C1 segment of cervical spinal cord (tissue), 14 donors: ENCODE measurements at regions not wholly inside any gene's neighbourhood (a gene's known extent, or its start where the extent isn't known, plus 50 kb on each side); places are given as distances from the start of the nearest gene placed in this dataset.

ENCODE experiments used
- DNase-seq, 14 donors: peaks; one replicate each; lab custom pipeline; 2025; lab: John Stamatoyannopoulos, UW

DNA sequence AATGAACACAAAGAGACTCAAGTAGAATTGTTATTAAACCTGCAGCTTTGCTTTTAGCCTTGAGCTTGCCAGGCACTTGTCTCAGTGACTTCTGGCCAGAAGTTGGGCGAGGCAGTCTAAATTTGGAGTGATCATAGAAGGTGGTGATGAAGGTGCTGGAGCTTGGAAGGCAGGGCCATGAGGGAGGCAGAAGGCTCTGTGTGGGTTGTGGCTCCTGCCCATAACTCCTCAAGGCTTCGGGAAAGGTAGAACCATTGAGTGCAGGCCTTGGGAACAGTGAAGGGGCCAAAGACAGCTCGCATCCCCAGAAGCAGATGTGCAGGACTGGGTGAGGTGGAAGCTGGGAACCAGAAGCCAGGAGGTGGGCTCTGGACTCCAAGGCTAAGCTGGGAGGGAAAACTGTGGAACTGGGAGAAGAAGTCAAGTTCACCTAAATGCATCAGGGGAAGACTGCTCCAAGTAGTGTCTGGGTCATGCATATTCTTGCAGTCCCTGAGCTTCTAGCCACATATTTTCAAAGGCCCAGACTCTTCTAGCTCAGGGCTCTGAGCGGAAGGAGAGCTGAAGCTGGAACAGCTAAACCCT is 111.1 kb upstream of the HABP2 start:
- no peak for DNase-seq

- DNase-seq: no peak
These were observed 110.5 kb upstream of the HABP2 start for GRCh38 chr10:113442336-113442735.

GRCh38 chr10:113443141-113443925 is 109.5 kb upstream of the HABP2 start:
- DNase-seq: no peak

DNA sequence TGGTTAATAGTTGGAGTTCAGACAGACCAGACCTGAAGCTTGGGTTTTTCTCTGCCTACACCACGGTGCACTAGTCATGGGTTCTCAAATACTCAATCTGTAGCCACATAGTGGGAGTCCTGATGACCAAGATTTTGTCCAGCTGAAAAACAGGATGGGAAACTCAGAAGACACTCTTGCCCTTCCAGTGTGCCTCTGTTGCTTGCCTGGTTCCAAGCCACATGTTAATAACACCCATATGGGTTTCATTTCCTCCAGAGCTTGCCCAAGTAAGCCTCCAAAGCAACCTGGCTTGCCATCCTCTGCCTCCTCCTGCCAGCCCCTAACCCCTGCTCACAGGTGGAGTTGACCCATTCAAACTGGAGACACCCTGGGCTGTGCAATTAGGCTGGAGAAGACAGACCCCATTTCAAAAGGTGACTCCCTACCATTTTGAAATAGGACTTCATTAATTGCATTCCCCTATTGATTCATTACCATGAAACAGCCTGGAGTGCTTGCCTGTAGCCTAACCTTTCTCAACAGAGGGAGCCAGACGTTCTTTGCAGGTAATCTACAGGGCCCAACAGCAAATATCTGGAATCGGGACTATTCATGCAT is 108.0 kb upstream of the HABP2 start:
- no peak for DNase-seq

DNA sequence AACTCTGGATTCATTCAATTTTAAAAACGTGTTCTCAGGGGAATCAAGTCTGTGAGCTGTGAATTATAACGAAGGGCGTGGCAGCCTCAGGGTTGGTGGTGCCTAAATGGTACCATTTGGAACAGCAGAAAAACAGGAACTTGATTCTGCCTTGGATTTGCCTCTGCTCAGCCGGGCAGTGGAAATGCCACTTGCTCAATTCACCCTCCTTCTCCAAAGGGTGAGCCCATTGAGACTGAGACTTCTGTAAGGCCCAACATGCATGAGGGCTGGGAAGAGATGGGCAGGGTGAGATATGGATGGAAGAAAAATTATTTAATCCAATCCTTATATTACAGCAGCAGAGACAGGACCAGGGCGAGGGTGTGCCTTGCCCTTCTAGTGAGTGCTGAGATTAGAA is 107.1 kb upstream of the HABP2 start:
- DNase-seq: no peak

DNA sequence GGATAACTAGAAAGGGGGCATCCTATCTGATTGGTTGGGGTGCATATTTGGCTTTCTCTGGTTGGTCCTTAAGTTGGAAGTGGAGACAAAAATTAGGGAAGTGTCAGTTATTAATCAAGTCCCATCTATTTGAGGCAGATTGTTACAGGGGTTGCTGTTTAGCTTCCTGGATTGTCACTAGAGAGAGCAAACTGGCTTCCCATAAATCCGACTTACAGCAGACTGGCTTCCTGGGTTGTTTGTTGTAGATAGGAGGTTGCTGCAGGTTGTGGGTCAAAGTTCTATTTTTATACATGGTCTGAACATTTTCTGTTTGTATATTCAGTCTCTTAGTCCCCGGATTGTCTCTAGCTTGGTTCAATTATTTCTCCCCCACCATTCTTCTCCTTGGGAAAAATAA is 106.1 kb upstream of the HABP2 start:
- DNase-seq: no peak

DNA sequence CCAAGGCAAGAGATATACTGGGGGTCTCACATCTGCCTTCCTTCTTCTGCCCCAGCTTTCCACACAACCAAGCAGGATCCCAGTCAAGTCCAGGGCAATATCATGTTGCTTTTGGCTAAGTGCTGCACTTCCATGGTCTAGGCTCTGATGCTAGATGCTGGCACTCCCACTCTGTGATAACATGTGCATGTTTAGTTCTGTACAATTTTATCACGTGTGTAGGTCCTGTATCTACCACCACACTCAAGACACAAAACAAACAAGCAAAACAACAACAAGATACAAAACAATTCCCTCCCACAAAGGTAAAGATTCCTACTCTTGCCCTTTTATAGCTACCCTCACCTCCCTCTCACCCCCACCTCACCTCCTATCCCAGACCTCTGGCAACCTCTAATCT is 105.6 kb upstream of the HABP2 start:
- DNase-seq: no peak

GRCh38 chr10:113449006-113449695 is 103.7 kb upstream of the HABP2 start:
- no peak for DNase-seq

- no peak for DNase-seq
These were observed 102.6 kb upstream of the HABP2 start for GRCh38 chr10:113450046-113450804.

- no peak for DNase-seq
These were observed 101.9 kb upstream of the HABP2 start for GRCh38 chr10:113450906-113451305.

DNA sequence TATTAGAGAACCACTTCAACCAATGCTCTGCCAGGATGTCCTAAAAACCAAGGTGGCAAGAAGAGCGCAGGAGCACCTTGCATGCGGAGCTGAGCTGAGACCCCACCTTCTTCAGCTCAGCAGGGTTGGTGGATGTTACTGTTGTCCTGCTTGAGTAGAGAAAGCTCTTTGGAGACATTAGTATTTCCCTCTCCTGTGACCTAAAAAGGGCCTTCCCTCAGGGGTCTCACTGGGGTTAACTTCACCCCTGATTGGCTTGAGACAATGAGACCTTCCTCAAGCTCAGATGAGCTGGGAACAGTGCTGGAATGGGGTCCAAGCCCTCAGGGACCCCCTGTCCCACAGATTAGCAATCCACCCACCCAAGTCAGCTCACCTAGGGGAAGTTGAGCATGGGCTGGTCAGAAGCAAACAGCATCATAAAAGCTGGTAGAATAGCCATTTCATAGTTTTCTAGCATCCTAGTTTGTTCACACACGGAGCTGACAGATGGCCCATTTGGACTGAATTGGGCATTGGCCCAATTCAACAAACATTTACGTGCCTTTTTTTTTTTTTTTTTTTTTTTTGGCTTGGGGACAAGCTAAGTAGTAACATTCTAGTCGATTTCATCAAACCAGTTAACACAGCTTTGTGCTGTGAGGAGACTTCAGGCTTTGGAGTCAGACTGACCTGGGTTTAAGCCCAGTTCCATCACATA is 100.6 kb upstream of the HABP2 start:
- no peak for DNase-seq

DNA sequence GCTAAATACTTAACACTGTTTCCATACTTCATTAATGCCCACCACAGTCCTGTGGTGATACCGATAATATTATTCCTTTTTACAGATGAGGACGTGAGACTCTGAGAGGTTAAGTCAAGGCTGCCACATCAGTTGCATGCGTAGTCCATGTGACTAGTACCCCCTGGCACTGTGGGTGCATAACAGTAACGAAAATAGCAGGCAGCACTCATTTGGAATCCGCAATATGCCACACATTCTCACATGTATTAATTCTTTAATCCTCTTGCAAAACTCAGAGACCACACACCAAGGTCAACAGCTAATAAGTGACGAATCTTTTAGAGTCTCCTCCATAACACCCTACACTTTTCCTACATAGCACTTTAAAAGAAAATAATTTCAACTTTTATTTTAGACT is 99.5 kb upstream of the HABP2 start:
- no peak for DNase-seq

DNA sequence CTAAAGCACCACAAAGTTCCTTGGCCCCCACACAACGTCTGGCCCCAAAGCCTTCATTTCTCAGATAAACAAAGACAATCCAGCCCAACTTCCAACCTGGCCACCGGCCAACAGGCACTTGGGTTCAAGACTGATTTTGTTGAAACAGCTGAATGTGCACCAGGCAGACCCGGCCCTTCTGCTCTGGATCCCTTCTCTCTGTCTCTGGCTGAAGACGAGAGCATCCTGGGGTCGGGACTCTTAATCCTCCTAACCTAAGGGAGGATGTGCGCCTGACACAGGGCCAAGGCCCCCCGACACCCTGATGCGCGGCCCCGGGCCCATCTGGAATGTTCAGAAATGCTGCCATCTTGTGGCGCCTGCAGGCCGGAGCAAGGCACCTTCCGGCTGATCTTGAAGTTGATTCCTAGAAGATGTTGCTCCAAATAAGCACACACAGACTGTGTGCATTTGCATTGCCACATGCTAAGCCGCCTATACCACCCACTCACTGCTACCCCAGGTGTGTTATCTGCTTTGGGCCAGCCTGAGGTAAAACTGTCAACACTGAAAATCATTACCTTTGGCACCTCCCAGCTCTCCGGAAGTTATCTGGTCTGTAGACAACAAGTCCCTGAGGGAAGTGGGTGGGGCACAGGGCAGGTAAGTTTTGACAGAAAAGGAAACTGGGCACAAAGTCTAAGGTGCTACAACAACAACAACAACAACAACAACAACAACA is 98.4 kb upstream of the HABP2 start:
- peak in 7 of 14 donors; percentile 3 to 44 (median 10) for DNase-seq

DNA sequence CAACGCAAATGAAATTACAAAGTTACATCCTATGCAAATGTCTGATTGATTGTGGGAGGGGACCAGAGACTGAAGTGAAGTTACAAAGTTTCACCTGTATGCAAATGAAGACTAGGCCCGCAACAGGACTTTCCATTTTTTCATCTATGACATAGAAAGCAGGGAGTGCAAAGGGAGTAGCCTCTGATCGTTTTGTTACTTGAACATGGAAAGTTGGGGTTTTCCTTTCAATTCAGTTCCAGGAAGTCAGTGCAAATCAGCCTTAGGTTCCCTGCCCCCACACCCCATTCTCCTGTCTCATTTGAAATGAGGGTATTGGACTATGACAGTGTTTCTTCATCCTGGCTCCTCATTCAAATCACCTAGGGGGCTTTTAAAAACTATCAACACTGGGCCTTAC is 96.9 kb upstream of the HABP2 start:
- no peak for DNase-seq

DNA sequence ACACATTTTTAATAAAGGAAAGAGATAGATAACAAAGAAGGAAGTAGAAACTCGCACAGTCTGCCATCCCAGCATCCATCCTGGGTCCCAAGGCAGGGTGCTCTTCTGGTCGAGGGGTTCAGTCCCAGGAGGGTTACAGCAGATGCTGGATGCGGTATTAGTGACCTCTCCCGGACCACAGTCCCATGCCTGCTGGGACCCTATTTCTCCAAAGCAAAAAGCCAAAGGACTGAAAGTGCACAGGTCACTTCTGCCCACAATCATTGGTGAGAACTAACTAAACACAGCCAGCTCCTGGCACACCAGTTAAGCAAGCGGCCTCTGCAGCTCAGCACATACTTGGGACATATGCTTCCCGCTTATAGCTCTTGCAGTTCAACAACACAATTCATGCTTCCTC is 96.1 kb upstream of the HABP2 start:
- DNase-seq: no peak

GRCh38 chr10:113457408-113457807 is 95.4 kb upstream of the HABP2 start:
- DNase-seq: no peak

- DNase-seq: no peak
These were observed 94.4 kb upstream of the HABP2 start for GRCh38 chr10:113458451-113458850.

DNA sequence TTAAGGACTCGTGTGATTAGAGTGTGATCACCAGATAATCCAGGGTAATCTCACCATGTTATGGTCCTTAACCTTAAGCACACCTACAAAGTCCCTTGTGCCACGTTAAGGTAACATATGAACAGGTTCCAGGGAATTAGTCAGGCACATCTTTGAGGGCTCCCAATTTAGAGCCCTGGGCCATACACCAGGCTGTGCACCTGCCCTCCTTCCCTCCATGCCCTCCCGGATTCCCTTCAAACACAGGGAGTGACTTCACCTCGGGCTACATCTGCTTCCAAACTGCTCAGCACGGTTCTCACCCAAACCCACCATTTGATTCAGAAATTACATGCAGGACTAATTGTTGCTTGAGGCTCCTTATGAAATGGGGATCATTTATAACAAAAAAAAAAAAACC is 93.9 kb upstream of the HABP2 start:
- DNase-seq: no peak

DNA sequence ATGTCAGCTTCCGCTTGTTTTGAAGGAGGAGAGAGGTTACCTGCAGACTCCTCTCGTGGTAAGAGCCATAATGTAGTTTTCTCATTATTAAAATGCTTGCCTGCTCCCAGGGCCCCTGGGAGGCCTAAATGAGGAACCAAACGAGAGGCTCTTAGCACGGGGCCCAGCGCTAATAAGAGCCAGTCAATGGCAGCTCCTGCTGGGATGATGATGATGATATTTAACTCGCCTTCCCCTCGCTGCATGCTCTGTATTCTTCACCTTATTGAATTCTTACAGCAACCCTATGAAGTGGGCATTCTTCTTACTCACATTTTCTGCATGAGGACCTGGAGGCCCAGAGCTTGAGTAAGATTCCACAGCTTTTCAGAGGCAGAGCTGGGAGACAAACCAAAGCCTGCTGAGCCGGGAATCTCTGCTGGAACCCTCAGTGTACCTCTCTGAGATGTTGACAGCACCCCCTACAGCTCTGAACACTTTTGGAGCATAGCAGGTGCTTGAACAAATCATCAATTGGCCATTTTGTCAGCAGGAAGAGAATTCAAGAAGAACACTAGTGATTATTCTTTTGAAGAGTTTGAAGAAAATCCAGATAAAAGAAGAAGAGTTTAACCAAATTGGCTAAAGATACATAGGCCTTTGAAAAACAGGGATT is 93.1 kb upstream of the HABP2 start:
- DNase-seq: no peak

- no peak for DNase-seq
These were observed 89.8 kb upstream of the HABP2 start for GRCh38 chr10:113463083-113463482.
